ENCODE measurements at regions not wholly inside any gene's neighbourhood (a gene's known extent, or its start where the extent isn't known, plus 50 kb on each side); places are given as distances from the start of the nearest gene placed in this dataset.
A peak's percentile ranks its signal among the peaks of the same experiment; 100 is the strongest.

DNA sequence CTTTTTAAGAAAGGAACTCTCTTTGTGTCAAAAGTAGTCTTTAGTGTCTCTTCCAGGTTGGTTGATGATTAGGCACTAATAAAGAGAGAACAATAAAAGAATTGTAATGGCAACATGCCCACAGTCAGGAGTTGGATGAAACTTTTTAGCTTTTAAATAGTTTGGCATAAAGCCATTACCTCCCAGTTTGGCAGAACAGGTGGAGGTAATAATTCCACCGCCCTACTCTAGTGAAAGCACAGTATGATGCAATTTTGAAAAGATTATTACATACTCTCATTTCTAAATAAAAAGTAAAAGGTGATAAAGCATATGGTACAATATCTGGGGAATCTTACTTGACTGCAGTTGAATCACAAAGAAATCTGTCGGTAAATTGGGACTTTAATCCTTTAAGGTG lies 497.6 kb downstream of the SUCLA2 start:
- Mint-ChIP-seq H3K36me3 (no peaks in the 10 kb centered on the region), H3K27me3 (ENCODE audit: low read depth in 3 of 3) (peaks cover 0 to 2% (median 0%) of the 10 kb centered on the region in 3 donors), H3K9me3 (peaks cover 0 to 2% (median 0%) of the 10 kb centered on the region in 7 donors), H3K4me1 (peaks cover 25% of the 10 kb centered on the region), H3K4me3 (no peak overlapping the region), H3K27ac (no peak overlapping the region)
- Histone ChIP-seq H3K36me3 (replicated peaks in 1 of 2; ENCODE audit: control insufficient read depth in 1 of 2, insufficient read depth in 2 of 2, low read length in 2 of 2) (no peaks in the 10 kb centered on the region), H3K27me3 (ENCODE audit: control insufficient read depth in 2 of 2, insufficient read depth in 2 of 2, low read length in 2 of 2) (no peaks in the 10 kb centered on the region), H3K4me1 (ENCODE audit: control insufficient read depth in 1 of 2, insufficient read depth in 2 of 2, low read length in 2 of 2) (peaks cover 18 to 20% of the 10 kb centered on the region in 2 donors), H4K20me1 (ENCODE audit: insufficient read depth, low read length) (no peaks in the 10 kb centered on the region), H3K27ac (ENCODE audit: low read depth in 1 of 2, low read length in 2 of 2) (no peak overlapping the region), H3K9ac (ENCODE audit: insufficient read depth, low read length, poor library complexity, severe bottlenecking) (no peak overlapping the region), H3K4me3 (replicated peaks in 1 of 3; ENCODE audit: low read depth in 2 of 3, low read length in 3 of 3) (no peak overlapping the region), H3K79me2 (ENCODE audit: insufficient read depth, low read length) (no peaks in the 10 kb centered on the region), H3K4me2 (replicated peaks; ENCODE audit: extremely low read depth, low read length, poor library complexity, severe bottlenecking) (no peak overlapping the region), H3K9me3 (replicated peaks in 1 of 2; ENCODE audit: control insufficient read depth in 1 of 2, insufficient read depth in 1 of 2, low read length in 2 of 2) (no peaks in the 10 kb centered on the region), H2AFZ (ENCODE audit: insufficient read depth, low read depth, low read length, poor library complexity, severe bottlenecking) (no peak overlapping the region)
- no CpG with 5 or more reads among the region's 2 CpGs for WGBS (ENCODE audit: insufficient coverage)
- TF ChIP-seq, protein P1, sequence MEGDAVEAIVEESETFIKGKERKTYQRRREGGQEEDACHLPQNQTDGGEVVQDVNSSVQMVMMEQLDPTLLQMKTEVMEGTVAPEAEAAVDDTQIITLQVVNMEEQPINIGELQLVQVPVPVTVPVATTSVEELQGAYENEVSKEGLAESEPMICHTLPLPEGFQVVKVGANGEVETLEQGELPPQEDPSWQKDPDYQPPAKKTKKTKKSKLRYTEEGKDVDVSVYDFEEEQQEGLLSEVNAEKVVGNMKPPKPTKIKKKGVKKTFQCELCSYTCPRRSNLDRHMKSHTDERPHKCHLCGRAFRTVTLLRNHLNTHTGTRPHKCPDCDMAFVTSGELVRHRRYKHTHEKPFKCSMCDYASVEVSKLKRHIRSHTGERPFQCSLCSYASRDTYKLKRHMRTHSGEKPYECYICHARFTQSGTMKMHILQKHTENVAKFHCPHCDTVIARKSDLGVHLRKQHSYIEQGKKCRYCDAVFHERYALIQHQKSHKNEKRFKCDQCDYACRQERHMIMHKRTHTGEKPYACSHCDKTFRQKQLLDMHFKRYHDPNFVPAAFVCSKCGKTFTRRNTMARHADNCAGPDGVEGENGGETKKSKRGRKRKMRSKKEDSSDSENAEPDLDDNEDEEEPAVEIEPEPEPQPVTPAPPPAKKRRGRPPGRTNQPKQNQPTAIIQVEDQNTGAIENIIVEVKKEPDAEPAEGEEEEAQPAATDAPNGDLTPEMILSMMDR (IDR thresholded peaks at IDR 0.05) = no peak
- no peak for DNase-seq
- intact Hi-C loops (cut with micrococcal nuclease) = no loop called here

DNA sequence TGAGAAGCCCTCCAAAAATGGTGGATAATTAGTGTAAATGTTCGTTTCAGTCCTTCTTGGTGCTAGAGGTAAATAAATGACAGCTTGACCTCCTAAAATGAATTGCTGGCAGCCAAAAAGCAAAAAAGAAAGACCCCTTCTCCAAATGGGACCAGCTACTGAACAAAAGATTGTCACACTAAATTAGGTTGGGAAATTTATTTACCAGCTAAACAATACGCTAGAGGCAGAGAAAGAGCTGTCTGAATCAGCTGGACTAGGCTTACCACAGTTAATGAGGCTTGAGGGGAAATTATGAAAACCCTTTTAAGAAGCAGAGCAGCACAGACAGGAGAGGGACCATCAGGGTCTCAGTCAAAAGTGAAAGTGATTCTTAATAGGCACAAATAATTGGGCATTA lies 498.9 kb downstream of the SUCLA2 start:
- no peaks in the 10 kb centered on the region for H3K79me2 ChIP-seq (ENCODE audit: insufficient read depth, low read length)
- no CpG with 5 or more reads among the region's 2 CpGs for WGBS (ENCODE audit: insufficient coverage)
- H3K4me3 Mint-ChIP-seq = no peak overlapping the region
- H3K4me2 ChIP-seq (replicated peaks; ENCODE audit: extremely low read depth, low read length, poor library complexity, severe bottlenecking) = no peak overlapping the region
- intact Hi-C loops (cut with micrococcal nuclease) = no loop called here
- H3K27me3 Mint-ChIP-seq (ENCODE audit: low read depth in 3 of 3) = peaks cover 0 to 2% (median 0%) of the 10 kb centered on the region in 3 donors
- H3K36me3 ChIP-seq (replicated peaks in 1 of 2; ENCODE audit: control insufficient read depth in 1 of 2, insufficient read depth in 2 of 2, low read length in 2 of 2) = no peaks in the 10 kb centered on the region
- peaks cover 0 to 2% (median 0%) of the 10 kb centered on the region in 7 donors for H3K9me3 Mint-ChIP-seq
- H3K27ac Mint-ChIP-seq = peak overlapping the region in 1 of 7 donors; percentile 27
- H3K27ac ChIP-seq (ENCODE audit: low read depth in 1 of 2, low read length in 2 of 2) = no peak overlapping the region
- peaks cover 38% of the 10 kb centered on the region for H3K4me1 Mint-ChIP-seq
- TF ChIP-seq, protein P1 (IDR thresholded peaks at IDR 0.05) = no peak
- no peak overlapping the region for H2AFZ ChIP-seq (ENCODE audit: insufficient read depth, low read depth, low read length, poor library complexity, severe bottlenecking)
- no peaks in the 10 kb centered on the region for H3K27me3 ChIP-seq (ENCODE audit: control insufficient read depth in 2 of 2, insufficient read depth in 2 of 2, low read length in 2 of 2)
- peaks cover 0 to 2% of the 10 kb centered on the region in 2 donors for H3K36me3 Mint-ChIP-seq
- H3K9me3 ChIP-seq (replicated peaks in 1 of 2; ENCODE audit: control insufficient read depth in 1 of 2, insufficient read depth in 1 of 2, low read length in 2 of 2) = no peaks in the 10 kb centered on the region
- no peak overlapping the region for H3K4me3 ChIP-seq (replicated peaks in 1 of 3; ENCODE audit: low read depth in 2 of 3, low read length in 3 of 3)
- H3K4me1 ChIP-seq (ENCODE audit: control insufficient read depth in 1 of 2, insufficient read depth in 2 of 2, low read length in 2 of 2) = peaks cover 31 to 33% of the 10 kb centered on the region in 2 donors
- H3K9ac ChIP-seq (ENCODE audit: insufficient read depth, low read length, poor library complexity, severe bottlenecking) = no peak overlapping the region
- DNase-seq = no peak
- no peaks in the 10 kb centered on the region for H4K20me1 ChIP-seq (ENCODE audit: insufficient read depth, low read length)
